Esophagus squamous epithelium (tissue), 4 donors: ENCODE measurements at regions not wholly inside any gene's neighbourhood (a gene's known extent, or its start where the extent isn't known, plus 50 kb on each side); places are given as distances from the start of the nearest gene placed in this dataset.

Experiments used
- CTCF ChIP-seq, 6 experiments: fragments of 450-650 bp in 4 of 6; fragments of 200-600 bp in 2 of 6; sonication (generic) in 2 of 6; IDR thresholded peaks; one replicate each; pipeline ENCODE4 v1.5.1; 2016 to 2019; ENCODE audit warnings: antibody characterized with exemption in 6 of 6, mild to moderate bottlenecking in 4 of 6, moderate library complexity in 4 of 6
- POLR2A ChIP-seq, 4 donors: fragments of 450-650 bp; IDR thresholded peaks; one replicate each; pipeline ENCODE4 v1.6.1; 2017; ENCODE audit warnings: antibody characterized with exemption in 4 of 4, mild to moderate bottlenecking in 4 of 4, moderate library complexity in 3 of 4

- TF ChIP-seq CTCF (IDR thresholded peaks at IDR 0.05) (no peak), POLR2A (IDR thresholded peaks at IDR 0.05) (no peak)
Observed at GRCh38 chr14:100454437-100454836, 131.3 kb downstream of the SLC25A47 start.
